ENCODE measurements at regions not wholly inside any gene's neighbourhood (a gene's known extent, or its start where the extent isn't known, plus 50 kb on each side); places are given as distances from the start of the nearest gene placed in this dataset.
"Not testable (repeated sequence)": the region's sequence is repeated elsewhere in the genome, so short reads cannot be mapped to it uniquely, and the experiment has no call there.

- DNase-seq (ENCODE audit: low read depth in 1 of 2, low spot score in 1 of 2) = no peak
- Histone ChIP-seq H3K27ac (replicated peaks) (no peak overlapping the region), H3K4me3 (replicated peaks; ENCODE audit: insufficient read depth, low read length) (no peak overlapping the region), H3K27me3 (ENCODE audit: insufficient read depth, poor library complexity, severe bottlenecking) (no peaks in the 10 kb centered on the region)
- TF ChIP-seq CTCF (IDR thresholded peaks at IDR 0.05; ENCODE audit: insufficient read depth, low read length) = no peak
- TF ChIP-seq SPI1 (IDR thresholded peaks at IDR 0.05; ENCODE audit: borderline replicate concordance, low read depth) = no peak
- TF ChIP-seq GABPA (IDR thresholded peaks at IDR 0.05; ENCODE audit: low read depth) = no peak
- no peak for TF ChIP-seq POLR2AphosphoS5 (IDR thresholded peaks at IDR 0.05; ENCODE audit: low read depth)
- no peak for TF ChIP-seq REST (IDR thresholded peaks at IDR 0.05; ENCODE audit: insufficient replicate concordance, low read depth)
Measured at GRCh38 chr1:60257531-60257930, 184.0 kb upstream of the C1orf87 start.

GRCh38 chr1:60255565-60255964 is 182.0 kb upstream of the C1orf87 start:
- no peaks in the 10 kb centered on the region for H3K27me3 ChIP-seq (ENCODE audit: insufficient read depth, poor library complexity, severe bottlenecking)
- H3K27ac ChIP-seq (replicated peaks) = no peak overlapping the region
- no peak overlapping the region for H3K4me3 ChIP-seq (replicated peaks; ENCODE audit: insufficient read depth, low read length)
- TF ChIP-seq CTCF (IDR thresholded peaks at IDR 0.05; ENCODE audit: insufficient read depth, low read length) (no peak), GABPA (IDR thresholded peaks at IDR 0.05; ENCODE audit: low read depth) (no peak), SPI1 (IDR thresholded peaks at IDR 0.05; ENCODE audit: borderline replicate concordance, low read depth) (no peak), POLR2AphosphoS5 (IDR thresholded peaks at IDR 0.05; ENCODE audit: low read depth) (no peak), REST (IDR thresholded peaks at IDR 0.05; ENCODE audit: insufficient replicate concordance, low read depth) (no peak)
- DNase-seq (ENCODE audit: low read depth in 1 of 2, low spot score in 1 of 2) = no peak

- DNase-seq (ENCODE audit: low read depth in 1 of 2, low spot score in 1 of 2) = no peak
- no peak for TF ChIP-seq POLR2AphosphoS5 (IDR thresholded peaks at IDR 0.05; ENCODE audit: low read depth)
- TF ChIP-seq GABPA (IDR thresholded peaks at IDR 0.05; ENCODE audit: low read depth) = no peak
- no peak for TF ChIP-seq CTCF (IDR thresholded peaks at IDR 0.05; ENCODE audit: insufficient read depth, low read length)
- TF ChIP-seq REST (IDR thresholded peaks at IDR 0.05; ENCODE audit: insufficient replicate concordance, low read depth) = no peak
- TF ChIP-seq SPI1 (IDR thresholded peaks at IDR 0.05; ENCODE audit: borderline replicate concordance, low read depth) = no peak
- Histone ChIP-seq H3K27me3 (ENCODE audit: insufficient read depth, poor library complexity, severe bottlenecking) (no peaks in the 10 kb centered on the region), H3K27ac (replicated peaks) (no peak overlapping the region), H3K4me3 (replicated peaks; ENCODE audit: insufficient read depth, low read length) (no peak overlapping the region)
Measured at GRCh38 chr1:60251426-60251825, 177.9 kb upstream of the C1orf87 start.

- H3K4me3 ChIP-seq (replicated peaks; ENCODE audit: insufficient read depth, low read length); H3K27me3 ChIP-seq (ENCODE audit: insufficient read depth, poor library complexity, severe bottlenecking); H3K27ac ChIP-seq (replicated peaks); DNase-seq (ENCODE audit: low read depth in 1 of 2, low spot score in 1 of 2): not testable (repeated sequence)
Measured at GRCh38 chr1:60247467-60247866, 173.9 kb upstream of the C1orf87 start.

Measured in HL-60 (cell line).